GM13976 (cell line): ENCODE measurements at regions not wholly inside any gene's neighbourhood (a gene's known extent, or its start where the extent isn't known, plus 50 kb on each side); places are given as distances from the start of the nearest gene placed in this dataset.

Source experiments
- DNase-seq: peaks from one replicate; pipeline ENCODE4 v3.0.0; 2012; ENCODE audit warnings: low spot score
- CTCF ChIP-seq: IDR thresholded peaks from 2 replicates; pipeline ENCODE4 v1.5.1; 2012; ENCODE audit warnings: borderline replicate concordance, mild to moderate bottlenecking; ENCODE audit not compliant: insufficient read depth; ENCODE audit errors: extremely low read depth, missing control alignments, control extremely low read depth
- in situ Hi-C: fragments of 300-500 bp; cut with MboI; formaldehyde crosslinking; loops from one replicate; pipeline ENCODE4 v1.12.0; 2022; ENCODE audit warnings: low sequenced_read_pairs, mixed read lengths, inconsistent platforms; ENCODE audit not compliant: unreplicated experiment

GRCh38 chr3:106170636-106171035 lies 301.8 kb upstream of the CBLB start:
- no peak for TF ChIP-seq CTCF
- DNase-seq = no peak
- in situ Hi-C loops = loop anchor here (10.0 kb wide), 1 partner anchor 84 kb away; no protein-coding TSS in a partner anchor

- no peak for TF ChIP-seq CTCF
- DNase-seq = no peak
- in situ Hi-C loops = loop anchor here (10.0 kb wide), 1 partner anchor 83 kb away; no protein-coding TSS in a partner anchor
Measured at GRCh38 chr3:106172101-106172500, 303.3 kb upstream of the CBLB start.

- TF ChIP-seq CTCF = no peak
- DNase-seq = peak; percentile 62
- in situ Hi-C loops = loop anchor here (10.0 kb wide), 1 partner anchor 82 kb away; no protein-coding TSS in a partner anchor
Measured at GRCh38 chr3:106172780-106173179, 304.0 kb upstream of the CBLB start.

- TF ChIP-seq CTCF = no peak
- in situ Hi-C loops = loop anchor here (10.0 to 25.0 kb wide), 2 partner anchors 80 to 313 kb away; partner anchors contain the start of gene CBLB
- DNase-seq = no peak
Measured at GRCh38 chr3:106175276-106175675, 306.5 kb upstream of the CBLB start.

GRCh38 chr3:106176734-106177133 lies 307.9 kb upstream of the CBLB start:
- peak; percentile 33 for DNase-seq

GRCh38 chr3:106182950-106183511 lies 314.2 kb upstream of the CBLB start:
- no peak for TF ChIP-seq CTCF
- no peak for DNase-seq
- in situ Hi-C loops = loop anchor here (25.0 kb wide), 1 partner anchor 321 kb away; the partner anchor contains the start of gene CBLB

More at GRCh38 chr3:106176734-106177133, 307.9 kb upstream of the CBLB start:
- in situ Hi-C loops = loop anchor here (10.0 to 25.0 kb wide), 2 partner anchors 78 to 314 kb away; partner anchors contain the start of gene CBLB
- TF ChIP-seq CTCF = no peak
